HPDE6-E6E7 (cell line): ENCODE measurements at regions not wholly inside any gene's neighbourhood (a gene's known extent, or its start where the extent isn't known, plus 50 kb on each side); places are given as distances from the start of the nearest gene placed in this dataset.
"Not testable (repeated sequence)": the region's sequence is repeated elsewhere in the genome, so short reads cannot be mapped to it uniquely, and the experiment has no call there.

Source experiments
- DNase-seq: peaks from one replicate; pipeline ENCODE4 v3.0.0; 2011; ENCODE audit warnings: missing footprints; ENCODE audit errors: extremely low spot score

GRCh38 chr9:126170286-126170823 is 156.3 kb upstream of the MVB12B start:
- DNase-seq = no peak

- DNase-seq = no peak
Observed at GRCh38 chr9:126171641-126172040, 155.0 kb upstream of the MVB12B start.

DNA sequence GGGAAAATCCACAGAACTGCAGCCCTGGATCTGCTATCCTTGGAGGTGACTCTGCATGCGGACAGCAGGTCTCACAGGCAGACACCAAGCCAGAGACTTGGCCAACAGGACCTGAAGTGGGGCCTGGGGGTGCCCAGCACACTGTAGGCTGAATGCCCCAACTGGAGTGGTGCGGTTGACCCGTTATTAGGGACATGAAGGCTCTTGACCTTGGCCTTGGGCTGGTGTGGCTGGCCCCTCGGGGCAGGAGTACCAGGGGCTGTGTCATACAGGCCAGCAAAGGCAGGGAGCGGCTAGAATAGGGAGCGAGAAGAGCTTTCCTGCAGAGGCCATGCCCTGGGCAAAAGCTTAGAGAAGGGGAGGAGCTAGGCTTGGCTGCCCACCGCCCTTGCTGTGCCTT is 153.2 kb upstream of the MVB12B start:
- DNase-seq = no peak

GRCh38 chr9:126173929-126174328 is 152.7 kb upstream of the MVB12B start:
- no peak for DNase-seq

DNA sequence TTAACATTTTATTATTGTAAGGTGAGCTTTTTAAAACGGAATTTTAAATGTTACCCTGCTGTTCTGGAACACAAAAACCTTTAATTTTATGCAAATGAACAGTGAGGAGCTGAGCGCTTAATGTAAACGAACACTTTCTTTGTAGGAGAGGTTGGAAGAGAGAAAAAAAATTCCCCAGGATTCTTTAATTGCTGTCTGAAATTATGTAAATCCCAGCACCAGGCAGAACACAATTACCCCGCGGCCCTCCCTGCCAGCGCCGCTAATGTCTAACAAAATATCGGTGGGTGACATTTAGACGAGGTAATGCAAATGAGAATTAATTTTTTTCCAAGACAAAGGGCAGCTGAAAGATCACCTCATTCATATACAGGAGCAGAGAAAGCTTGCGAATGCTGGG is 143.4 kb upstream of the MVB12B start:
- no peak for DNase-seq

DNA sequence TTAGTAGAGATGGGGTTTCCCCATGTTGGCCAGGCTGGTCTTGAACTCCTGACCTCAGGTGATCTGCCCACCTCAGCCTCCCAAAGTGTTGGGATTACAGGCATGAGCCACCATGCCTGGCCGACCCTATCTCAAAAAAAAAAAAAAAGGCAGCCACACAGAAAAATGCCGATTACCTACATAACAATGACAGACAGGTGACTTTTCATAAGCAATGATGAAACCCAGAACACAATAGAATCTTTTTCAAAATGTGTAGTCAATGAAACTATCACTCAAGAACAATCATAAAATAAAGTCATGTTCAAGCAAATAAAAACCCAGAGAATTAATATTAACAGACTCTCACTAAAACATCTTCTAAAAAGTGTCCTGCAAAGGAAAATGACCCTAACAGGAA is 135.6 kb upstream of the MVB12B start:
- not testable (repeated sequence) for DNase-seq

GRCh38 chr9:126198854-126199253 is 127.8 kb upstream of the MVB12B start:
- DNase-seq = no peak

- no peak for DNase-seq
Observed at GRCh38 chr9:126203313-126203712, 123.3 kb upstream of the MVB12B start.

DNA sequence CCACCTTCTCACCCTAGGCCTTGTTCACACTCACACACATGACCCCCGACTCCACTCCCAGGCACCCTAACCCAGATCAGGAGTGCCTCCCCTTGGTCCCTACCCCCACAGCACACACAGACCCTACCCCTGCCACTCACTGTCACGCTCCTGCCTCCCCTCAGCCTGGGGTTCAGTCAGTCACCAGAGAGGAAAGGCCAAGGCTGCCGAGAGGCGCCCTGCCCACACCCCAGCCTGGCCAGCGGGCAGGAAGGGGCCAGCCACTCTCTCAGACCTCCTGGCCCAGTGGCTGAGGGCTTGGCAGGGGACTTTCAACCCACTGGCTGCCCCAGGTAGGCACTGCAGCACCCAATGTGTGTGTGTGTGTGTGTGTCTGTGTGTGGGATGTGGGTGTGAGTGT is 122.4 kb upstream of the MVB12B start:
- DNase-seq = no peak

GRCh38 chr9:126204708-126205225 is 121.9 kb upstream of the MVB12B start:
- DNase-seq = no peak

- no peak for DNase-seq
Observed at GRCh38 chr9:126205265-126205664, 121.4 kb upstream of the MVB12B start.

DNA sequence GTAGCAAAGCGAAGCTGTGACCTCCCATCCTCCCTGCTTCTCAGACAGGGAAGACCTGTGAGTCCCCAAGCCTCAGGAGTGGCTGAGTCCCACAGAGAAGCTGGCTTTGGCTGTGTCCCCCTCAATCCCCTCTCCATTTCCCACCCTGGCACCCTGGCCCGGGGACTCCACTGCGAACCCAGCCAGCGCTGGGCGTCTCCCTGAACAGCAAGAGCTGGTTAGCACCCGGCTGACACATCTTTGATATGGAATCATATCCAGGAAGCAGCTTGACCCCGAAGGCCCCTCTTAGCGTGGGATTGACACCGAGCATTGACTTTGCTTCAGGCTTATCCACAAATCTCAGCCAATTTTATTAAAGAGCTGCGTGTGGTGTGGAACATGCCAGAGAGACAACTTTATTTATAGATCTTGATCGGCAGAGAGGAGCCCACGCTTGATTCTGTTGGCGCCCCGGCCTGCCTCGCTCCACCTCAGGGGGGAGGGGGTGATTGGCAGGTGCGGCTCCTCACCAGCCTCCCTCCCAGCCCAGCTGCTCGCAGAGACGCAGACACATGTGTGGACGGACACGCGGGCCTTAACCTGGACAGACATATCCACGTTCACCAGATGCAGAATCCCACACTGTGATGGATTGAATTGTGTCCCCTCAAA is 120.7 kb upstream of the MVB12B start:
- no peak for DNase-seq

DNA sequence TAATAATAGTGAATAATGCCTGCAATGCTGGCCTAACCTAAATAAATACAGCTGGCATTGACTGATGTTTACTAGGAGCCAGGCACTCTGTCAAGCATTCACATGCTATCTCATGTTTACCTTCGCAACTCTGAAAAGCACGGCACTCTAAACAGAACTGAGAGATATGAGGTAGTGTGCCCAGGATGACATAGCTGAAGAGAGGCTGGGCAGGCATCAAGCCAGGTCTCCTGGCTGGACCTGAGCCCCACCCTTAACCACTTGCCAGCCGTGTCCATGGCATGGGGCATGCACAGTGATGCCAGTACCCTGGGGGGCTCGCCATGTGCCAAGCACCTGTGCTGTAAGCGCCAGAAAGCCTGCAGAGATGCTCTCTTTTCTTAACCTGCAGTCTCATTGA is 119.4 kb upstream of the MVB12B start:
- no peak for DNase-seq

- DNase-seq = no peak
Observed at GRCh38 chr9:126208216-126208758, 118.3 kb upstream of the MVB12B start.

DNA sequence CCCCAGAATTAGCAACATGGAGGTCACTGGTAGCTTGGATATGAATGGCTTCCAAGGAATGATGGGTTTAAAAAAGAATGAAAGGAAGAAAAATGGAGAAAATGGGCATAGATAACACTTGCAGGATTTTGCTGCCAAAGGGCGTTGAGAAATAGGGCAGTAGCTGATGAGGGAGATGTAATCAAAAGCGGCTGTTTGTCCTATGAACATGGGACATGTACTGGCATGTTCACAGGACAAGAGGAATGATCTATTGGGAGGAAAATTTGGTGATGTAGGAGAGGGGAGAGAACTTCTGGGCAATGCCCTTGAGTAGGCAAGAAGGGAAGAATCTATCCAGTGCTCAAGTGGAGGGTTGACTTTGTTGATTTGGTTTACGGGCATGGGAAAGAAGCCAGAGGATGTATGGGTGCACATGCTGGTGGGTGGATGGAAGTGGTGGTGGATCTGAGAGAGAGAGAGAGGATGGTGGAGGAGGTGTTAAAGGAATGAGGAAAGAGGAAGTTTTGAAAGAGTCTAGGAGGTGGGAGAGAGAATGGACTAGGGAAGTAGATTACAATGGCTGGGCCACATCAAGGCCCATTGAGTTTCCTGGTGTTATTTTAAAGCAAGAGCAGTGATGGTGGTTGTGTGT is 115.1 kb upstream of the MVB12B start:
- DNase-seq = no peak

DNA sequence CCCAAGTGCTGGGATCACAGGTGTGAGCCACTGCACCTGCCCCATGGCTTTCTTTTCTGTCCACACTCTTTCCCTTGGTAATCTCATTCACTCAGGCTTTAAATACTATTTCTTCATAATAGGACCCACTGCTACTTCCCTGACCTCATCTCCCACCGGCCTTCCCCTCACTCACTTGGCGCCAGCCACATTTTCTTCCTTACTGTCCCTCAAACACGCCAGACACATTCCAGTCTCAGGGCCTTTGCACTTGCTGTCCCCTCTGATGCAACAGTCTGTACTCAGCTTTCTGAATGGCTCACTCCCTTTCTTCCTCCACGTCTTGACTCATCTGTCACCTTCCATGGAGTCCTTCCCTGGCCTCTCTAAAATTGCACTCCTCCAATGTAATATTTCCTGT is 111.1 kb upstream of the MVB12B start:
- DNase-seq = no peak

DNA sequence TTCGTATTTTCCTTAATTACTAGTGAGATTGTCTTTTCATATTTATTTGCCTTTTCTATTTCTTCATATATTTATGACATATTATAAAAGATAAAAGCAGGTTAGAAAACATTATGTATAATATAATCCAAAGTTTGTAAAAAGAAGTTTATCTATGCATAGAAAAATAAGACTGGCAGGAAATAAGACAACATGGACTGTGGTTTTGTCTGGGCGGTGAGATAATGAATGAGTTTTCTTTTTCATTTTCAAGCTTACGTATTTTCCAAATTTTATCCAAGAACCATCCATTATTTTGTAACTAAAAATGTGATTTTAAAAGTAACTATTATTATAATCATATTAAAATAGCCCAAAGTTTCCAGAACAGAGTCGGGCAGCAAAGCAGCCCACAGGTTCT is 109.8 kb upstream of the MVB12B start:
- no peak for DNase-seq

DNA sequence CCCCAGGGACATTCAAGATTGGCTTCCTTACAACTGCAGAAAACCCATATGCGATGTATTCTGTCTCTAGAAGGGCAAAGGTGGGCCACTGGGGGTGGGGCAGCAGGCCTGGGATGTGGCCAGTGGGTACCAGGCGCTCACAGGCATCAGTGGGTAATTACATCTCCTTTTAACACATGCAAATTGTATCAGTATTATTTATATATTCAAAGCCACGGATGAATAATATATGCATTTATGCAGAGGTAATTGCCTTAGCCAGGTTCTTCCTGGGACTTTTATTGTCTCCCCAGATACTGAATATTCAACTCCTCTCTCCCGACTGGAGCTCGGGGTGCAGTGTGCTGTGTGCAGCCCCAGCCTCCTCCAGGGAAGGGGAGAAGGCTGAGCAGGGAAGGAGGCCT is 109.4 kb upstream of the MVB12B start:
- no peak for DNase-seq

DNA sequence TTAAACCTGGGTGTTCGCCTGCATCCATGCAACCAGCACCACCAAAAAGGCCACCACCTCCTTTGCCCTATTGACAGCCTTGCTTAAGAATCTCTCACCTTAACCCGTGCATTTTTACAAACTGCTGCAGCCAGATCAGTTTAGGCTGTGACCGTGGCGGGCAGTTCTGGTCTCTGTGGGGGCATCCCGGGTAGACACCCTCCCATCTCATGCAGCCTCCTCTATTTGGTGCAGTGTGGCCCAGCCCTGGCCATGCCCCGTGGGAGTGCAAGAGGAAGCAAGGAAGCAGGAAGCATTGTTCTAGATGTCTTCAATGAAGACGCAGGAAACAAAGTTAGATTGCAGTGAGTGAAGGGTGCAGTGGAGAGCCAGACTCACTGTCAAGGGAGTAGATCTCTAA is 108.8 kb upstream of the MVB12B start:
- DNase-seq = no peak

DNA sequence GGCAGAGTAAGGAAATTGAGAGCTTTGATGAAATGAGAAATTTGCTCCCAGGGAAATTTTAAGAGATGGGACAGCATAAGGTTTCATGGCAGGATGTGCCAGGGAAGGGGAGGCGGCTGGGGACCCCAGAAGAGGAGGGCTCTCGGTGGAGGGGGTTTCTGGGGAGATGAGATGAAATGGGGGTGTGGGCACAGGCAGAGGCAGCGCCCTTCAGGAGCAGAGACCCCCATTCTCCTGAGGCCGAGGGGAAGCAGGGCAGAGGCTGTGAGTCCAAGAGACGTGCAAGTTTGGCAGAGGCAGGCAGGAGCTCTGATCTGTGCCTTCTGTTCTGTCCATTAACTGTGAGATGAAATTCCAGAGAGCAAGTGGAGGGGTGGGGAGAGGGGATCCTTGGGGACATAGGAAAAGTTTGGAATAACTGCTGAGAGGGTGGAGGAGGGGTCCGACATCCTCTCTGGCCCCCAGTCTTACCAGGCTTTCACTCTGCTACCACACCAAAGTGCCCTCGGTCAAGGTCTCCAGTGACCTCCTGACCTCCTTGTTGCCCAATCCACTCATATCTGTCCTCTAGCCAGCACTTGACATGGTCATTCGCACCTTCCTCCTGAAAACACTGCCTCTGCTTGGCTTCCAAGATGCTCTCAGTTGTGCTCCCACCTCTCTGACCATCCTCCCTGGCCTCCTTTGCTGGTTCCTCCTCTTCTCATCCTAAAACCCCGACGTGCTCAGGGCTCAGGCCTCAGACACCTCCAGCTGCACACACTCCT is 108.1 kb upstream of the MVB12B start:
- DNase-seq = no peak

- DNase-seq = no peak
Observed at GRCh38 chr9:126219166-126219565, 107.5 kb upstream of the MVB12B start.

- DNase-seq = no peak
Observed at GRCh38 chr9:126219648-126220063, 107.0 kb upstream of the MVB12B start.
